HFF-Myc (cell line): ENCODE measurements at regions not wholly inside any gene's neighbourhood (a gene's known extent, or its start where the extent isn't known, plus 50 kb on each side); places are given as distances from the start of the nearest gene placed in this dataset.

ENCODE experiments used
- DNase-seq: peaks from one replicate; pipeline ENCODE4 v3.0.0-alpha.2; 2011; ENCODE audit warnings: low read depth; ENCODE audit errors: extremely low read depth
- H3K4me3 ChIP-seq: replicated peaks from 2 replicates; pipeline ENCODE4 v1.5.1; 2011; ENCODE audit warnings: low read depth, mild to moderate bottlenecking, control low read depth, low read length
- CTCF ChIP-seq: IDR thresholded peaks from 2 replicates; pipeline ENCODE4 v1.5.1; 2012; ENCODE audit warnings: mild to moderate bottlenecking, low read depth, low read length, control low read depth; ENCODE audit errors: missing control alignments

- no peak for DNase-seq
- no peak for TF ChIP-seq CTCF
- no peak overlapping the region for H3K4me3 ChIP-seq
These were observed 308.4 kb upstream of the CDIN1 start for GRCh38 chr15:36271048-36271447.

GRCh38 chr15:36275656-36276055, 303.8 kb upstream of the CDIN1 start:
- DNase-seq, result no peak
- TF ChIP-seq CTCF, result no peak
- H3K4me3 ChIP-seq, result no peak overlapping the region

GRCh38 chr15:36278219-36278618, 301.2 kb upstream of the CDIN1 start:
- no peak for DNase-seq
- no peak for TF ChIP-seq CTCF
- H3K4me3 ChIP-seq, result no peak overlapping the region

GRCh38 chr15:36282821-36283220, 296.6 kb upstream of the CDIN1 start:
- TF ChIP-seq CTCF, result no peak
- no peak for DNase-seq
- no peak overlapping the region for H3K4me3 ChIP-seq

GRCh38 chr15:36284911-36285310, 294.5 kb upstream of the CDIN1 start:
- H3K4me3 ChIP-seq, result no peak overlapping the region
- no peak for DNase-seq
- TF ChIP-seq CTCF, result no peak

GRCh38 chr15:36291501-36291900, 287.9 kb upstream of the CDIN1 start:
- no peak overlapping the region for H3K4me3 ChIP-seq
- no peak for DNase-seq
- TF ChIP-seq CTCF, result no peak

- DNase-seq, result no peak
- H3K4me3 ChIP-seq, result no peak overlapping the region
- no peak for TF ChIP-seq CTCF
These were observed 285.1 kb upstream of the CDIN1 start for GRCh38 chr15:36294359-36294758.
